NCI-H1417 (cell line): ENCODE measurements at regions not wholly inside any gene's neighbourhood (a gene's known extent, or its start where the extent isn't known, plus 50 kb on each side); places are given as distances from the start of the nearest gene placed in this dataset.
A peak's percentile ranks its signal among the peaks of the same experiment; 100 is the strongest.

Experiments
- DNase-seq, 3 experiments: peaks; one replicate each; lab custom pipeline; 2025; lab: John Stamatoyannopoulos, UW

- peak in 1 of 3 experiments; percentile 16 for DNase-seq
Observed at GRCh38 chr14:97578982-97579548, 781.9 kb downstream of the VRK1 start.

- DNase-seq, result peak in 1 of 3 experiments; percentile 9
Observed at GRCh38 chr14:97581016-97581415, 783.8 kb downstream of the VRK1 start.

- DNase-seq, result peak in 1 of 3 experiments; percentile 32
Observed at GRCh38 chr14:97582022-97582421, 784.8 kb downstream of the VRK1 start.

GRCh38 chr14:97584528-97584927, 787.3 kb downstream of the VRK1 start:
- DNase-seq, result no peak

- no peak for DNase-seq
Observed at GRCh38 chr14:97592341-97592980, 795.3 kb downstream of the VRK1 start.

- no peak for DNase-seq
Observed at GRCh38 chr14:97594306-97594705, 797.1 kb downstream of the VRK1 start.

- DNase-seq, result no peak
Observed at GRCh38 chr14:97602438-97603117, 805.4 kb downstream of the VRK1 start.

- no peak for DNase-seq
Observed at GRCh38 chr14:97603201-97603600, 806.0 kb downstream of the VRK1 start.

GRCh38 chr14:97604731-97605130, 807.5 kb downstream of the VRK1 start:
- DNase-seq, result no peak

GRCh38 chr14:97618401-97618800, 821.2 kb downstream of the VRK1 start:
- no peak for DNase-seq

GRCh38 chr14:97618917-97619690, 821.9 kb downstream of the VRK1 start:
- no peak for DNase-seq

- peak in 1 of 3 experiments; percentile 24 for DNase-seq
Observed at GRCh38 chr14:97620066-97620465, 822.9 kb downstream of the VRK1 start.

GRCh38 chr14:97624985-97625384, 827.8 kb downstream of the VRK1 start:
- no peak for DNase-seq

- peak; percentile 23 to 69 (median 27) for DNase-seq
Observed at GRCh38 chr14:97625477-97625876, 828.3 kb downstream of the VRK1 start.

- peak in 2 of 3 experiments; percentile 74 to 96 for DNase-seq
Observed at GRCh38 chr14:97626088-97626487, 828.9 kb downstream of the VRK1 start.

- no peak for DNase-seq
Observed at GRCh38 chr14:97630249-97630648, 833.1 kb downstream of the VRK1 start.

GRCh38 chr14:97633131-97633738, 836.1 kb downstream of the VRK1 start:
- no peak for DNase-seq

GRCh38 chr14:97634751-97635150, 837.6 kb downstream of the VRK1 start:
- DNase-seq, result peak in 2 of 3 experiments; percentile 13 to 52

- no peak for DNase-seq
Observed at GRCh38 chr14:97638864-97639263, 841.7 kb downstream of the VRK1 start.

GRCh38 chr14:97640031-97640430, 842.8 kb downstream of the VRK1 start:
- no peak for DNase-seq

GRCh38 chr14:97641827-97642226, 844.6 kb downstream of the VRK1 start:
- no peak for DNase-seq

- no peak for DNase-seq
Observed at GRCh38 chr14:97642631-97643030, 845.4 kb downstream of the VRK1 start.
